HCT116 (cell line): ENCODE measurements at regions not wholly inside any gene's neighbourhood (a gene's known extent, or its start where the extent isn't known, plus 50 kb on each side); places are given as distances from the start of the nearest gene placed in this dataset.

Source experiments
- CBX3 ChIP-seq: IDR thresholded peaks from 2 replicates; pipeline ENCODE4 v1.6.1; 2012; ENCODE audit warnings: low read depth
- ELF1 ChIP-seq: IDR thresholded peaks from 2 replicates; pipeline ENCODE4 v1.6.1; 2012; ENCODE audit warnings: low read depth, borderline replicate concordance
- JUND ChIP-seq: IDR thresholded peaks from 2 replicates; pipeline ENCODE4 v1.6.1; 2012
- POLR2A ChIP-seq: IDR thresholded peaks from 2 replicates; pipeline ENCODE4 v1.7.0; 2011; ENCODE audit warnings: borderline replicate concordance; ENCODE audit not compliant: insufficient read depth, insufficient read length; ENCODE audit errors: extremely low read depth
- POLR2AphosphoS5 ChIP-seq: IDR thresholded peaks from 2 replicates; pipeline ENCODE4 v1.6.1; 2011; ENCODE audit warnings: mild to moderate bottlenecking, low read depth, low read length, moderate library complexity
- RAD21 ChIP-seq: IDR thresholded peaks from 2 replicates; pipeline ENCODE4 v1.6.1; 2012; ENCODE audit warnings: low read depth, mild to moderate bottlenecking
- YY1 ChIP-seq: IDR thresholded peaks from 2 replicates; pipeline ENCODE4 v1.6.1; 2011; ENCODE audit warnings: low read length, low read depth, moderate library complexity, mild to moderate bottlenecking; ENCODE audit not compliant: insufficient replicate concordance; ENCODE audit errors: extremely low read depth
- ZNF274 ChIP-seq: fragments of 200-500 bp; sonication (Bioruptor generic); IDR thresholded peaks from 2 replicates; pipeline ENCODE4 v1.6.1; 2014; ENCODE audit warnings: mild to moderate bottlenecking, low read depth, low read length, inconsistent platforms
- TF ChIP-seq, protein P1 (sequence below), 3 experiments: fragments of 200-600 bp in 1 of 3; sonication (generic) in 1 of 3; IDR thresholded peaks in 2 of 3; conservative IDR thresholded peaks in 1 of 3; 2 replicates each; pipeline ENCODE4 v1.5.1; 2012 to 2017; ENCODE audit warnings: low read depth in 2 of 3, low read length in 2 of 3, antibody characterized with exemption in 1 of 3, borderline replicate concordance in 1 of 3, control low read depth in 1 of 3, mild to moderate bottlenecking in 1 of 3, mixed read lengths in 1 of 3, mixed run types in 1 of 3, moderate library complexity in 1 of 3; ENCODE audit not compliant: insufficient read depth in 1 of 3

DNA sequence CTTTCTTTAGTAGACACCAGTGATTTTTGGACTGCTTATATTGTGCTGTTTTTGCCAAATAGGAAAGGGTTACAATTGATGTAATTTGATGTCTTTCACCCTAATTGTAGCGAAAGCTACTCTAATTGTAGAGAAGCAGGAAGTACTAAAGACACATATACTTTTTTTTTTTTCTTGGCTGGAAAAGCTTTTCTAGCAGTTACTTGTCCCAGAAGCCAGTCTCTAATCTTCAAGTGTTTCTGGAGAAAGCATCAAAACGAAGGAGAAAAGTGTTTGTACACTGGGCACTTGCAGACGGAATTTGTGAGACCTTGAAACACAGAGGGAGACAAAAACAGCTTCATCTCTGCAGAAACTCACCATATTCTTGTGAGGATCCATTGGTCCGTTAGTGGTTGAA lies 616.5 kb upstream of the LCORL start:
- TF ChIP-seq ZNF274: no peak
- TF ChIP-seq, protein P1, sequence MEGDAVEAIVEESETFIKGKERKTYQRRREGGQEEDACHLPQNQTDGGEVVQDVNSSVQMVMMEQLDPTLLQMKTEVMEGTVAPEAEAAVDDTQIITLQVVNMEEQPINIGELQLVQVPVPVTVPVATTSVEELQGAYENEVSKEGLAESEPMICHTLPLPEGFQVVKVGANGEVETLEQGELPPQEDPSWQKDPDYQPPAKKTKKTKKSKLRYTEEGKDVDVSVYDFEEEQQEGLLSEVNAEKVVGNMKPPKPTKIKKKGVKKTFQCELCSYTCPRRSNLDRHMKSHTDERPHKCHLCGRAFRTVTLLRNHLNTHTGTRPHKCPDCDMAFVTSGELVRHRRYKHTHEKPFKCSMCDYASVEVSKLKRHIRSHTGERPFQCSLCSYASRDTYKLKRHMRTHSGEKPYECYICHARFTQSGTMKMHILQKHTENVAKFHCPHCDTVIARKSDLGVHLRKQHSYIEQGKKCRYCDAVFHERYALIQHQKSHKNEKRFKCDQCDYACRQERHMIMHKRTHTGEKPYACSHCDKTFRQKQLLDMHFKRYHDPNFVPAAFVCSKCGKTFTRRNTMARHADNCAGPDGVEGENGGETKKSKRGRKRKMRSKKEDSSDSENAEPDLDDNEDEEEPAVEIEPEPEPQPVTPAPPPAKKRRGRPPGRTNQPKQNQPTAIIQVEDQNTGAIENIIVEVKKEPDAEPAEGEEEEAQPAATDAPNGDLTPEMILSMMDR (IDR thresholded peaks at IDR 0.05 in 2 of 3, conservative IDR thresholded peaks at IDR 0.05 in 1 of 3; ENCODE audit: borderline replicate concordance in 1 of 3, insufficient read depth in 1 of 3, low read depth in 2 of 3, low read length in 2 of 3): no peak
- no peak for TF ChIP-seq CBX3
- no peak for TF ChIP-seq POLR2A
- TF ChIP-seq RAD21: no peak
- TF ChIP-seq POLR2AphosphoS5: no peak
- no peak for TF ChIP-seq ELF1
- no peak for TF ChIP-seq YY1
- no peak for TF ChIP-seq JUND
